MCF 10A (cell line): ENCODE measurements at regions not wholly inside any gene's neighbourhood (a gene's known extent, or its start where the extent isn't known, plus 50 kb on each side); places are given as distances from the start of the nearest gene placed in this dataset.

ENCODE experiments used
- BruUV-seq: library from RNA; stranded (reverse); fragments of 400-500 nt; replicated peaks from 2 replicates; lab custom pipeline; 2021; lab: Mats Ljungman, UMichigan
- CTCF ChIA-PET: fragments of 300-600 bp; sonication (Branson Sonifier 250); formaldehyde crosslinking; extraction: SDS; loops from one replicate; lab custom pipeline; 2021; ENCODE audit warnings: antibody characterized with exemption, inconsistent platforms; lab: Yijun Ruan, JAX
- POLR2A ChIA-PET: fragments of 300-600, 350-650 bp; sonication (Branson Sonifier 250); formaldehyde crosslinking; extraction: SDS; loops from one replicate; lab custom pipeline; 2020; ENCODE audit warnings: antibody characterized with exemption, inconsistent platforms; lab: Yijun Ruan, JAX
- DNase-seq: peaks from one replicate; pipeline ENCODE4 v3.0.0-alpha.2; 2018; ENCODE audit not compliant: unreplicated experiment
- H3K27ac Mint-ChIP-seq: one replicate; pipeline ENCODE4 v1.8.0; 2022; ENCODE audit warnings: mild to moderate bottlenecking, low read depth, mixed read lengths; ENCODE audit not compliant: unreplicated experiment
- H3K27me3 Mint-ChIP-seq: one replicate; pipeline ENCODE4 v1.8.0; 2022; ENCODE audit warnings: mixed read lengths; ENCODE audit not compliant: insufficient read depth, unreplicated experiment
- H3K36me3 Mint-ChIP-seq: one replicate; pipeline ENCODE4 v1.8.0; 2022; ENCODE audit warnings: mild to moderate bottlenecking, moderate library complexity, mixed read lengths; ENCODE audit not compliant: insufficient read depth, unreplicated experiment
- H3K4me1 Mint-ChIP-seq: one replicate; pipeline ENCODE4 v1.8.0; 2022; ENCODE audit warnings: mixed read lengths; ENCODE audit not compliant: insufficient read depth, unreplicated experiment
- H3K4me3 Mint-ChIP-seq: one replicate; pipeline ENCODE4 v1.8.0; 2022; ENCODE audit warnings: mild to moderate bottlenecking, moderate library complexity, mixed read lengths; ENCODE audit not compliant: unreplicated experiment
- H3K9me3 Mint-ChIP-seq: one replicate; pipeline ENCODE4 v1.8.0; 2022; ENCODE audit warnings: mixed read lengths; ENCODE audit not compliant: unreplicated experiment
- intact Hi-C: fragments of 100-400 bp; cut with micrococcal nuclease; formaldehyde crosslinking; loops from 2 replicates; pipeline ENCODE4 v1.14.1; 2022
- TF ChIP-seq, protein P1 (sequence below): fragments of 200-600 bp; IDR thresholded peaks from one replicate; pipeline ENCODE4 v1.8.0; 2022; ENCODE audit warnings: antibody characterized with exemption, mild to moderate bottlenecking; ENCODE audit not compliant: unreplicated experiment

DNA sequence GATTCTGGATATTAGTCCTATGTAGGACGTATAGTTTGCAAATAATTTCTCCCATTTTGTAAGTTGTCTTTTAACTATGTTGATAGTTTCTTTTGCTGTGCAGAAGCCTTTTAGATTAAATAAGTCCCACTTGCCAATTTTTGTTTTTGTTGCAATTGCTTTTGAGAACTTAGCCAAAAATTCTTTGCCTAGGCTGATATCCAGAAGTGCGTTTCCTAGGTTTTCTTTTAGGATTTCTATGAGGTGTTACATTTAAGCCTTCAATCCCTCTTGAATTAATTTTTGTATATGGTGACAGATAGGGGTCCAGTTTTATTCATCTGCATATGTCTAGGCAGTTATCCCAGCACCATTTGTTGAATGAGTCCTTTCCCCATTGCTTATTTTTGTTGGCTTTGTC is 264.4 kb upstream of the OR4E1 start:
- H3K27me3 Mint-ChIP-seq: peaks cover 88% of the 10 kb centered on the region
- DNase-seq: no peak
- POLR2A ChIA-PET: no interaction called here
- no peaks in the 10 kb centered on the region for H3K36me3 Mint-ChIP-seq
- H3K9me3 Mint-ChIP-seq: no peaks in the 10 kb centered on the region
- CTCF ChIA-PET: no interaction called here
- H3K27ac Mint-ChIP-seq: no peak overlapping the region
- no peaks in the 10 kb centered on the region for H3K4me1 Mint-ChIP-seq
- BruUV-seq: no TSS peak
- intact Hi-C loops: no loop called here
- TF ChIP-seq, protein P1, sequence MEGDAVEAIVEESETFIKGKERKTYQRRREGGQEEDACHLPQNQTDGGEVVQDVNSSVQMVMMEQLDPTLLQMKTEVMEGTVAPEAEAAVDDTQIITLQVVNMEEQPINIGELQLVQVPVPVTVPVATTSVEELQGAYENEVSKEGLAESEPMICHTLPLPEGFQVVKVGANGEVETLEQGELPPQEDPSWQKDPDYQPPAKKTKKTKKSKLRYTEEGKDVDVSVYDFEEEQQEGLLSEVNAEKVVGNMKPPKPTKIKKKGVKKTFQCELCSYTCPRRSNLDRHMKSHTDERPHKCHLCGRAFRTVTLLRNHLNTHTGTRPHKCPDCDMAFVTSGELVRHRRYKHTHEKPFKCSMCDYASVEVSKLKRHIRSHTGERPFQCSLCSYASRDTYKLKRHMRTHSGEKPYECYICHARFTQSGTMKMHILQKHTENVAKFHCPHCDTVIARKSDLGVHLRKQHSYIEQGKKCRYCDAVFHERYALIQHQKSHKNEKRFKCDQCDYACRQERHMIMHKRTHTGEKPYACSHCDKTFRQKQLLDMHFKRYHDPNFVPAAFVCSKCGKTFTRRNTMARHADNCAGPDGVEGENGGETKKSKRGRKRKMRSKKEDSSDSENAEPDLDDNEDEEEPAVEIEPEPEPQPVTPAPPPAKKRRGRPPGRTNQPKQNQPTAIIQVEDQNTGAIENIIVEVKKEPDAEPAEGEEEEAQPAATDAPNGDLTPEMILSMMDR: no peak
- H3K4me3 Mint-ChIP-seq: no peak overlapping the region

DNA sequence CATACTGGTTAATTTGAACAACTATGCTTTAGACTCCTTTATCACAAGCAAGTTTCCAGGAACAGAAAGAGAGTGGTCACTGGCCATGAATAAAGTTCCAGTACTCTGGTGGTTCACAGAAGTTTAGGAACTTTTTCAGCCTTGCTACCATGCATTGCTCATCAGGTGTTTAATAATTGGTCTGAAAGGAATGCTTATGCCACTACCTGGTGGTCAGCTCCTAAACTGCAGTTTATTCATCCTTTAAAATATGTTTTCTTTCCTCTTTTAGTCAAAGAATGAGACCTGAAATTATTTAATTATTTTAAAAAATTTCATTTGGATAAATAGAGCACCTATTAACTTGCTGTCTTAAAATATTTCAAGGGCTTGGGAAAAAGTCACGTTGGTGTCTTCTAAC is 260.1 kb upstream of the OR4E1 start:
- Mint-ChIP-seq H3K4me3 (no peak overlapping the region), H3K36me3 (no peaks in the 10 kb centered on the region), H3K27ac (no peak overlapping the region), H3K27me3 (peaks cover 99% of the 10 kb centered on the region), H3K4me1 (no peaks in the 10 kb centered on the region), H3K9me3 (no peaks in the 10 kb centered on the region)
- ChIA-PET CTCF (interaction anchor here (0.5 to 1.0 kb wide), 4 partner anchors 14 to 153 kb away, joined by 3 read pairs; no protein-coding TSS in a partner anchor), POLR2A (no interaction called here)
- TF ChIP-seq, protein P1: peak; percentile 26
- DNase-seq: peak; percentile 5
- intact Hi-C loops: no loop called here
- BruUV-seq: no TSS peak

DNA sequence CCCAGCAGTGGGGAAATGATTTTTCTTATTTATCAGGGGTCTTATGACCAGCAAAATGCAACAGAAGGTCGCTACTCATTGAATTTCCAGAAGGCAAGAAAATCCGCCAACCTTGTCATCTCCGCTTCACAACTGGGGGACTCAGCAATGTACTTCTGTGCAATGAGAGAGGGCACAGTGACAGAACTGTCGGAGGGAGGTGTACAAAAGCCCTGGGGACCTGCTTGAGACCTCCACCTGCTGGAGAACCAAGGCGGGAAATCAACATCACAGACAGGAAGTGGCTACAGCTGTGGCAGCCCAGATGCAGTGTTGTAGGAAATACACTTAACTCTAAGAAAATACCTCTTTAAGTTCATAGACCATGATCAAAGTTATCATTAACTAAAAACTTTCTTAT is 250.9 kb upstream of the OR4E1 start:
- TF ChIP-seq, protein P1: no peak
- no peaks in the 10 kb centered on the region for H3K4me1 Mint-ChIP-seq
- no TSS peak for BruUV-seq
- H3K9me3 Mint-ChIP-seq: no peaks in the 10 kb centered on the region
- intact Hi-C loops: no loop called here
- peaks cover 90% of the 10 kb centered on the region for H3K27me3 Mint-ChIP-seq
- ChIA-PET CTCF (interaction anchor here (0.7 kb wide), 2 partner anchors 202 to 713 kb away, joined by 3 read pairs; no protein-coding TSS in a partner anchor), POLR2A (no interaction called here)
- H3K36me3 Mint-ChIP-seq: no peaks in the 10 kb centered on the region
- no peak overlapping the region for H3K4me3 Mint-ChIP-seq
- H3K27ac Mint-ChIP-seq: no peak overlapping the region
- no peak for DNase-seq

DNA sequence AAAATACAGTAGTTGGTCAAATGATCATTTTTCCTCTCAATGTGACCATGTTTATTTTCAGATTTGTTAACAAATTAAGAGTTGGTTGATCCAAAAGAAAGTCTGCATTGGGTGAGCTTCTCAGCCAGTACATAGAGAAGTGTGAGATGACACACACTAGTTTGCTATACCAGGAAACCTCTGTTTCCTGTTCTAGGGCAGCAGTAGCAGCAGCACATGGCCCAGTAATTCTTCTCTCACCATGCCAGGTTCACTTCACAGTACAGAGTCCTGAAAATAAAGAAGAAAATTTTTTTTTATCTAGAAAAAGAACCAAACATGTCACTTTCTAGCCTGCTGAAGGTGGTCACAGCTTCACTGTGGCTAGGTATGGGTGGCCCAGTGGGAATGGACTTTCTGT is 250.2 kb upstream of the OR4E1 start:
- DNase-seq: no peak
- TF ChIP-seq, protein P1: no peak
- Mint-ChIP-seq H3K36me3 (no peaks in the 10 kb centered on the region), H3K4me1 (no peaks in the 10 kb centered on the region), H3K27me3 (peaks cover 91% of the 10 kb centered on the region), H3K27ac (no peak overlapping the region), H3K9me3 (no peaks in the 10 kb centered on the region), H3K4me3 (no peak overlapping the region)
- intact Hi-C loops: no loop called here
- ChIA-PET POLR2A (no interaction called here), CTCF (interaction anchor here (0.7 to 1.0 kb wide), 2 partner anchors 10 to 712 kb away, joined by 3 read pairs; no protein-coding TSS in a partner anchor)
- no TSS peak for BruUV-seq
